ENCODE measurements at regions not wholly inside any gene's neighbourhood (a gene's known extent, or its start where the extent isn't known, plus 50 kb on each side); places are given as distances from the start of the nearest gene placed in this dataset.

- ATAC-seq (ENCODE audit: low FRiP score) (no peak), DNase-seq (no peak)
- no peaks in the 10 kb centered on the region for H3K36me3 ChIP-seq (ENCODE audit: control insufficient read depth in 1 of 2, insufficient read depth in 2 of 2, low read length in 1 of 2)
- H3K9me3 ChIP-seq (ENCODE audit: control insufficient read depth, low read length): no peaks in the 10 kb centered on the region
- H3K27ac ChIP-seq (ENCODE audit: low read depth in 1 of 2, low read length in 2 of 2): no peak overlapping the region
- no peaks in the 10 kb centered on the region for H3K27me3 ChIP-seq (ENCODE audit: control insufficient read depth in 1 of 2, insufficient read depth in 2 of 2, low read length in 1 of 2)
- intact Hi-C loops (cut with DNase I): no loop called here
- H3K4me3 ChIP-seq (ENCODE audit: low read length in 2 of 2): no peak overlapping the region
- no peaks in the 10 kb centered on the region for H3K4me1 ChIP-seq (ENCODE audit: control insufficient read depth in 1 of 2, insufficient read depth in 2 of 2, low read length in 2 of 2)
- 63 to 70% methylated on average over 2 of the region's 2 CpGs for WGBS, 2 donors
Measured at GRCh38 chr4:161010227-161010626, 1153.6 kb downstream of the FSTL5 start.
